WTC11 (cell line): ENCODE measurements at regions not wholly inside any gene's neighbourhood (a gene's known extent, or its start where the extent isn't known, plus 50 kb on each side); places are given as distances from the start of the nearest gene placed in this dataset.

Source experiments
- ATAC-seq: fragments of 200-7000 bp; cut with Tn5 transposase; 2 replicates; pipeline ENCODE4 v1.10.0; 2021; ENCODE audit warnings: mild to moderate bottlenecking, moderate library complexity
- CTCF ChIA-PET: fragments of 300-600 bp; sonication (Branson Sonifier 250); formaldehyde crosslinking; loops from one replicate; lab custom pipeline; 2021; ENCODE audit warnings: antibody characterized with exemption; lab: Charles Lee
- POLR2A ChIA-PET: fragments of 350-600 bp; sonication (Branson Sonifier 250); formaldehyde crosslinking; loops from one replicate; lab custom pipeline; 2021; ENCODE audit warnings: antibody characterized with exemption; lab: Charles Lee
- DNase-seq: peaks from one replicate; pipeline ENCODE4 v3.0.0; 2021; ENCODE audit warnings: low spot score
- H3K27ac Mint-ChIP-seq: 2 replicates; pipeline ENCODE4 v1.8.0; 2021; ENCODE audit warnings: mixed read lengths
- H3K27me3 Mint-ChIP-seq: 2 replicates; pipeline ENCODE4 v1.8.0; 2021; ENCODE audit warnings: low read depth, mild to moderate bottlenecking, moderate library complexity, mixed read lengths
- H3K36me3 Mint-ChIP-seq: 2 replicates; pipeline ENCODE4 v1.8.0; 2021; ENCODE audit warnings: mixed read lengths
- H3K4me1 Mint-ChIP-seq: 2 replicates; pipeline ENCODE4 v1.8.0; 2022; ENCODE audit warnings: mixed read lengths
- H3K4me3 Mint-ChIP-seq: 2 replicates; pipeline ENCODE4 v1.8.0; 2021; ENCODE audit warnings: mild to moderate bottlenecking, moderate library complexity, mixed read lengths
- H3K9me3 Mint-ChIP-seq: 2 replicates; pipeline ENCODE4 v1.8.0; 2021; ENCODE audit warnings: mixed read lengths
- AR ChIP-seq: fragments of 250-450 bp; sonication (Bioruptor Pico); IDR thresholded peaks from 2 replicates; pipeline ENCODE4 v1.9.0; 2021; ENCODE audit warnings: mild to moderate bottlenecking
- ATF3 ChIP-seq: sonication (generic); formaldehyde crosslinking; conservative IDR thresholded peaks from 2 replicates; pipeline ENCODE4 v1.8.1; 2022; ENCODE audit warnings: mild to moderate bottlenecking, missing genetic modification reagents
- E2F5 ChIP-seq: sonication (generic); formaldehyde crosslinking; IDR thresholded peaks from 2 replicates; pipeline ENCODE4 v1.8.1; 2022; ENCODE audit warnings: mild to moderate bottlenecking, moderate library complexity, missing genetic modification reagents
- HMGA2 ChIP-seq: fragments of 250-450 bp; sonication (Bioruptor Pico); IDR thresholded peaks from 2 replicates; pipeline ENCODE4 v1.4.0; 2021; ENCODE audit warnings: mild to moderate bottlenecking, moderate library complexity
- IRF1 ChIP-seq: sonication (generic); formaldehyde crosslinking; IDR thresholded peaks from 2 replicates; pipeline ENCODE4 v1.8.0; 2023; ENCODE audit warnings: missing genetic modification reagents
- MYBL2 ChIP-seq: sonication (generic); formaldehyde crosslinking; IDR thresholded peaks from 2 replicates; pipeline ENCODE4 v1.8.1; 2023; ENCODE audit warnings: mild to moderate bottlenecking, moderate library complexity, missing genetic modification reagents
- NFATC4 ChIP-seq: fragments of 250-450 bp; sonication (Bioruptor Pico); IDR thresholded peaks from 2 replicates; pipeline ENCODE4 v1.9.0; 2021; ENCODE audit warnings: mild to moderate bottlenecking
- NFYB ChIP-seq: sonication (generic); formaldehyde crosslinking; conservative IDR thresholded peaks from 2 replicates; pipeline ENCODE4 v1.8.0; 2022; ENCODE audit warnings: low read depth, missing genetic modification reagents
- NR1H2 ChIP-seq: sonication (generic); formaldehyde crosslinking; IDR thresholded peaks from 2 replicates; pipeline ENCODE4 v1.9.0; 2021; ENCODE audit warnings: mild to moderate bottlenecking, moderate library complexity, missing genetic modification reagents
- NR2C2 ChIP-seq: sonication (generic); formaldehyde crosslinking; IDR thresholded peaks from 2 replicates; pipeline ENCODE4 v1.8.0; 2022; ENCODE audit warnings: mild to moderate bottlenecking, missing genetic modification reagents
- PRRX2 ChIP-seq: fragments of 250-450 bp; sonication (Bioruptor Pico); IDR thresholded peaks from 2 replicates; pipeline ENCODE4 v1.8.0; 2021; ENCODE audit warnings: mild to moderate bottlenecking
- RORB ChIP-seq: fragments of 250-450 bp; sonication (Bioruptor Pico); IDR thresholded peaks from 2 replicates; pipeline ENCODE4 v1.9.0; 2021; ENCODE audit warnings: mild to moderate bottlenecking
- SMAD3 ChIP-seq: sonication (generic); formaldehyde crosslinking; IDR thresholded peaks from 2 replicates; pipeline ENCODE4 v1.8.0; 2022; ENCODE audit warnings: missing genetic modification reagents, mild to moderate bottlenecking, borderline replicate concordance
- SOX15 ChIP-seq: fragments of 250-450 bp; sonication (Bioruptor Pico); IDR thresholded peaks from 2 replicates; pipeline ENCODE4 v1.9.0; 2021; ENCODE audit warnings: mild to moderate bottlenecking
- ZNF121 ChIP-seq: sonication (generic); formaldehyde crosslinking; IDR thresholded peaks from 2 replicates; pipeline ENCODE4 v1.8.0; 2023; ENCODE audit warnings: missing genetic modification reagents
- ZNF219 ChIP-seq: sonication (generic); formaldehyde crosslinking; IDR thresholded peaks from 2 replicates; pipeline ENCODE4 v1.8.0; 2023; ENCODE audit warnings: missing genetic modification reagents, mild to moderate bottlenecking, borderline replicate concordance
- ZNF232 ChIP-seq: sonication (generic); formaldehyde crosslinking; IDR thresholded peaks from 2 replicates; pipeline ENCODE4 v1.8.0; 2022; ENCODE audit warnings: mild to moderate bottlenecking, missing genetic modification reagents
- ZNF317 ChIP-seq: sonication (generic); formaldehyde crosslinking; IDR thresholded peaks from 2 replicates; pipeline ENCODE4 v1.8.1; 2023; ENCODE audit warnings: low read depth, mild to moderate bottlenecking, moderate library complexity, missing genetic modification reagents, borderline replicate concordance
- ZNF396 ChIP-seq: fragments of 250-450 bp; sonication (Bioruptor Pico); IDR thresholded peaks from 2 replicates; pipeline ENCODE4 v1.8.0; 2021; ENCODE audit warnings: mild to moderate bottlenecking, moderate library complexity, borderline replicate concordance
- ZNF425 ChIP-seq: fragments of 250-450 bp; sonication (Bioruptor Pico); conservative IDR thresholded peaks from 2 replicates; pipeline ENCODE4 v1.9.0; 2021; ENCODE audit warnings: mild to moderate bottlenecking
- ZSCAN18 ChIP-seq: fragments of 250-450 bp; sonication (Bioruptor Pico); IDR thresholded peaks from 2 replicates; pipeline ENCODE4 v2.1.2; 2022; ENCODE audit warnings: mild to moderate bottlenecking, moderate library complexity

- no peak for TF ChIP-seq ZNF425 (CRISPR knock-in tag)
These were observed 380.1 kb downstream of the SHANK2 start (continued) for GRCh38 chr11:70872299-70872698.

- no peaks in the 10 kb centered on the region for H3K27me3 Mint-ChIP-seq
- ChIA-PET POLR2A (interaction anchor here (0.7 kb wide), 1 partner anchor 1504 kb away, joined by 3 read pairs; no protein-coding TSS in a partner anchor), CTCF (interaction anchor here (0.7 to 2.3 kb wide), 6 partner anchors 12 to 117 kb away, joined by 3 to 6 read pairs (median 3); no protein-coding TSS in a partner anchor)
- no peaks in the 10 kb centered on the region for H3K9me3 Mint-ChIP-seq
- TF ChIP-seq PRRX2 (no peak), ZNF232 (CRISPR knock-in tag) (no peak), SOX15 (no peak), HMGA2 (CRISPR knock-in tag) (no peak), ZNF121 (CRISPR knock-in tag) (no peak), ZNF219 (no peak), MYBL2 (CRISPR knock-in tag) (no peak), ZNF396 (CRISPR knock-in tag) (no peak), ATF3 (CRISPR knock-in tag) (no peak), ZNF317 (CRISPR knock-in tag) (no peak), NFYB (no peak), AR (CRISPR knock-in tag) (no peak), RORB (CRISPR knock-in tag) (no peak)
- peak; percentile 57 for DNase-seq
- H3K27ac Mint-ChIP-seq, result peak overlapping the region; percentile 72; the same call in 1 of the 2 replicates
- H3K36me3 Mint-ChIP-seq, result no peaks in the 10 kb centered on the region
- peaks cover 39% of the 10 kb centered on the region for H3K4me1 Mint-ChIP-seq
- no peak overlapping the region for H3K4me3 Mint-ChIP-seq
- peak; percentile 84 for ATAC-seq
These were observed 379.2 kb downstream of the SHANK2 start for GRCh38 chr11:70872955-70873735.

GRCh38 chr11:70873736-70874412, 378.5 kb downstream of the SHANK2 start:
- ATAC-seq (no peak), DNase-seq (no peak)
- Mint-ChIP-seq H3K27me3 (no peaks in the 10 kb centered on the region), H3K9me3 (no peaks in the 10 kb centered on the region), H3K27ac (no peak overlapping the region), H3K36me3 (no peaks in the 10 kb centered on the region), H3K4me3 (no peak overlapping the region), H3K4me1 (peaks cover 45% of the 10 kb centered on the region)
- POLR2A ChIA-PET, result interaction anchor here (0.7 kb wide), 1 partner anchor 1504 kb away, joined by 3 read pairs; no protein-coding TSS in a partner anchor
- CTCF ChIA-PET, result interaction anchor here (0.7 to 2.3 kb wide), 3 partner anchors 50 to 77 kb away, joined by 3 to 6 read pairs (median 5); no protein-coding TSS in a partner anchor
- TF ChIP-seq E2F5 (CRISPR knock-in tag) (no peak), SOX15 (no peak), ZSCAN18 (no peak), NR1H2 (CRISPR knock-in tag) (no peak), SMAD3 (CRISPR knock-in tag) (no peak), IRF1 (CRISPR knock-in tag) (no peak), NR2C2 (CRISPR knock-in tag) (no peak), AR (CRISPR knock-in tag) (no peak), NFATC4 (no peak), ZNF232 (CRISPR knock-in tag) (no peak)
